ENCODE measurements at regions not wholly inside any gene's neighbourhood (a gene's known extent, or its start where the extent isn't known, plus 50 kb on each side); places are given as distances from the start of the nearest gene placed in this dataset.
"Not testable (repeated sequence)": the region's sequence is repeated elsewhere in the genome, so short reads cannot be mapped to it uniquely, and the experiment has no call there.

DNA sequence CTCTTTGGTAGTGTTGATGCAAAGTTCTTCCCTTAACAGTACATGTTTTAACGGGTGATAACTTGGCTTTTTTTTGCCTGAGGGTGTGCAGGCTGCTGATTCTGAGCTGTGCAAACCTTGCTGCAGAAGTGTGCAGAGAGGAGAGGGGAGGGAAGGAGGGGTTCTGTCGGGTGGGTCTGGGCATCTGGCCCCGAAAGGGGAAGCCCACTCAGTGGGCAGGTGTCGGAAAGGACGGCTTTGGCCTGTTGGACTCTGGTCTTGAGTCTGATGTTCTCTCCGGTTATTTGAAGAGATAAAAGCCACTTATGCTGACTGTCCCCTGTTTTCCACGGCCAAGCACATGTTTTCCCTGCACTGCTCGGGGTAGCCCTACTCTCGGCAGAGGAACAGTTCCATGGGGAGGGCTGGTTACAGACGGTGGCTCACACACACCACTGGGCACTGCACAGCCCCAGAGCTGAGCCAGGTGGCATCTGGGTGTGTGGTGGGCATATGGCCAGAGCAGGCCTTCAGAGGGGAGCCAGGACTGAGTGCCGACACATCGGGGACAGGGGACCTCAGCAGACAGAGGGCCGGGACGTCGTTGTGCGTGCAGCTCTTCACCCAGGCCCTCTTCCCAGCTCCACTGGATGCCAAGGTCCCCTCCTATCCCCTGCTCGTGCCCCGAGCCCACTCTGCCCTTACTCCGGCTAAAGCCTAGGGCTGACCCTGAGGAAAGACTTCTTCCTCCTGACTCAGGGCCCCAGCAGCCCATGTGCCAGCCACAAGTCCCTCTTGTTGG is 93.2 kb downstream of the TEX29 start:
- no peak for DNase-seq

DNA sequence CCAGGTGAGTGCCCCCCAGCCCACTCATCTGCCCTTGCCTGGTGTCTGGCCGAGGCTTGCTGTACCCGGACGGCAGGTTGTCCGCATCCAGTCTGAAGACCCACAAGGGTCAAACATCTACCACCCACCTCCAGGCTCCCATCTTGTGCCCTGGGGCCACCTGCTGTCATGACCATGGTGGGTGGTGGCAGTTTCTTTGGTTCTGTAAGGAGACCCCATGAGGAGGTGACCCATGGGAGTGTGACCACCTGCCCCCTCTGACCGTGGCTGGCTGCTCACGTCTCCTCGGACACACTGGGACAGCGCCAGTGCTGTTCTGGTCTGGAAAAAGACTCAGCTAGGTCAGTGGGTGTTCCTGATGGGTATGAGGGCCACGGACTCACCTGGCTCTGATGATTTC is 93.9 kb downstream of the TEX29 start:
- no peak for DNase-seq

DNA sequence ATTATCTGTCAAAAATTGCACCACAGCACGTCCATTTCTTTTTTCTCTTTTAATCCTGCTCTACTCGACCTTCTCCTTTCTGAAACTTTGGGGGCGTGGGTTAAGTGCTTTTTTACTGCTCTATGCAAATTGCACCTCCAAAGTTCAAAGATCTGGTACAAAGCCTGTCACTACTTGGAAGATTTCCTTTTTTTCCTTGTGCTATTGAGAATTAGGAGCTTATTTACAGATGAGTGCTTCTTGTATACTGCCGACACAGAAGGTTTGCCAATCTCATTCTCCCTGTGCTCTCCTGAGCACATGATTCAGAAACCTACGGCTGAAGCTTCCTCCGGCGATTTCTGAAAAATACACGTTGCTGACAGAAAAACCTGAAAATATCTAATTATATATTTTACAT is 94.8 kb downstream of the TEX29 start:
- no peak for DNase-seq

DNA sequence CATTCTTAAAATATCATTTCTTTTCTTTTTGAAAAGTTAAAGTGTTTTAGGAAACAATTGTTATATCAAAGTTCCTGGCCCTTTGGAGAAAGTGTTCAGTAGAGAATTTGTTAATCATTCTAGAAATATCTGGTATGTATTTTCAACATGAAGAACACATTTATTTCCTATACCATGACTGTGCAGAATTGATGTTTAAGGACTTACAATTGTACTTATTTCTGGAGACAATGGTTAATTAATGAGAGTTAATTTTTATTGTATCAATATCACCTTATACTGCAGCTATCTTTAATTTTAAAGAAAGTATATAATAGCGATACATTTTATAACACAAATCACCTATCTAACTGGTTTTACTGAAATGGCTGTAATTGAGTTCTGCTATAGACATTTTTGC is 95.3 kb downstream of the TEX29 start:
- no peak for DNase-seq

DNA sequence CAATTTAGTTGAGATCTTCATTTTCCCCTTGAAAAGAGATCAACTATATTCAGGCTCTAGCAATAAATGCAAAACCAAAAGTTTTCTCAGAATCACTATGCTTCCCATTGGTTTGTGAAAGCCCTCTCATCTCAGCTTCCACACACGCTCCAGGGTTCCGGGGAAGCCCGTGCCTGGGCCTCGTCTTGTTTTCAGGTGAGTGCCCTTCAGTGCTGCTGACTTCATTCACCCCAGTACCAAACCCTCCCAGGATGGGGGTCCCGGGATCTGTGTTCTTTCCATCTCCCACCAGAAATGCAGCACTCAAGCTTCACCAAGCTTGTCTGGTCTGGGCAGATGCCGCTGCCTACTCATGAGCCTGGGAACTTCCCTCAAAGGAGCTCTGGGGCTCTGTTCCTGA is 97.7 kb downstream of the TEX29 start:
- DNase-seq = no peak

DNA sequence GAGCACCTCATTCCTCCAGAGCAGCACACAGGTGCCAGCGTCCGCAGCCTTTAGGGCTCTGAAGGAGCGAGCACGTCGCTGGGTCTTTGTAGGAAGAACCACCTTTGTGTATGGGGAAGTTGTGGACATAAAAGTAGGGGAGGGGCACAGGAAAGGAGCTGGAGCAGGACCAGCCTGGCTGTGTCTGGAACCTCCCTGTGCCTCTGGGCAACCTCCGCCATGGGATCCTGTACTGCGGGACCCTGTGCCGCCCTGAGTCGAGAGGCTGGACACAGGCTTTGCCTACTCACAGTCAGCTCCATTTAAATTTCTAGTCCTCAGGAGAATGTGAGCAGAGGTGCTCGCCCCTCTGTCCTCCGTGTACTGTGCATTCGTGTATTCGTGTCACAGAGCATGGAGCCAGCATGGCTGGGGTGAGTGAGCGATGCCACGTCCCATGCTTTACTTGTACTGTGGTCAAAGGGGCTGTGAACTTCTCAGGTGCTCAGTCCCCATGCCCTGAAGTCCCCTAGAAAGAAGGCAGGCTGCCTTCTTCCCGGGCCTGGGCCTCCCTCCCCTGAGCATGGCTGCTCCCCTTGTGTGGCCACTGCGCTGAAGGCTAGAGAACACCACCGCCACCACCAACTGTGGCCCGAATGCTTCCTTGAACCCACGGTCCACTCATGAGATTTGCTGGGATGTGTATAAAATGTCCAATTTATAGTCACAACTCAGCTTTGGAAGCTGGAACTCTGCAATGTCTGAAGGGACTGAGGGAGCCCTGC is 99.9 kb downstream of the TEX29 start:
- no peak for DNase-seq

DNA sequence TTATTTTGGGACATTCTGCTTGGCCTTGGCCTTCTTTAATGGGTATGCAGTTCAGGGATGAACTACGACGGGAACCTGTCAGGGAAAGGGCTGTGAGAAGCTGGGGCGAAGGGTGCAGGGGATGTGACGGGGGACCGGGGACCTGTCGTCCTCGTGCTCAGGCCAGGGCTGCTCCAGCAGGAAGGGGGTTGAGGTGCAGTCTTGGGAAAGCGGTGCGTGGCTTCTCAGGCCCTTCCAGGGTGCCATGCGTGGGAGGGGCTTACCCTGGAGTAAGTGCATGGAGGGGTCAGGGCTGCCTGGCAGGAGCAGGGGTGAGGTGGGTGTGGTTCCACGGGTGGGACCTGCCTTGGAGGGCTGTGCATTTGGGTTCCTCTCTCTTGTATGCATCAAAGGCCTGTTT is 100.8 kb downstream of the TEX29 start:
- DNase-seq = no peak

DNA sequence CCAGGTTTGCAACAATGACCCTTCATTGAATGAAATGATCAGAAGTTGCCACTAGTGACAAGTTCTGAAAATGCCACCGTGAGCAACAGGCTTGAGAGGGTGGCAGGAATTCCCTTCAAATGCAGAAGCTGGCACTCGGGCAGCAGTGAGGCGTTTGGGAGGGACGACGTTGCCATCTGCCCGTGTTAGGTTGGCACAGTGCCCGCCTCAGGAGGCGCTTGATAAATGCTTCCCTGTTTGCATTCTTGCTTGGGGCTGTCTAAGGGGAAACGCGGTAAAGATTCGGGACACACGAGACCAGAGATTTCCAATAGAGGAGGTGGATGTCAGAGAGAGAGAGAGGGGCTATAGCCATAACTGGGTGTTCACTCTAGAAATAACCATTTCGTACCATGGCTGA is 101.9 kb downstream of the TEX29 start:
- no peak for DNase-seq

DNA sequence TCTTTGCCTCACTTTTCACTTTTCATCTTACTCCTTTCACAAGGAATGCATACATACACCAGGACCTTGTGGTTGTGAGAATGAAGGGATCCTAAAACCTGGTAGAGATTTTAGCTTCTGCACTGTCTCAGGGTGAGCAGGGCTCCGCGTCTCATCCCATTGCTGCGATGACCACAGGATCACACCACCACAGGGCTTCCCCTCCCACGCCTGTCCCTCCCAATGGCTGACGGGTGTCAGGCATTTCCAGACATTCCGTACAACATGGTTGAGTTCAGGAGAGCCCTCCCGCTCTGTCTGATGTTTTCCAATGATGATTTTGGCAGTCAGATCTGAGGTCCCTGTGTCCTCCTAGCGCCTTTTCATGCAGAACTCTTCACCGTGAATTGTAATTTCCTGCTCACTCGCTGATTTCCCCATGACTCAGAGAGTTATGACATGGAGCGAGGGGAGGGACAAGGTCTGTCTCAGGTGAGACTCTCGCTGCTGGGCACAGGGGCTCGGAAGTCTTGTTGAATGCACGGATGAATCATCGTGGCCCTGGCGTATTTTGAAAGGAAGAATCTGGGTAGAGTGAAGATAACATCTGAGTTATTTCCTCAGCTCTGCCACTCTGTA is 102.8 kb downstream of the TEX29 start:
- DNase-seq = no peak

DNA sequence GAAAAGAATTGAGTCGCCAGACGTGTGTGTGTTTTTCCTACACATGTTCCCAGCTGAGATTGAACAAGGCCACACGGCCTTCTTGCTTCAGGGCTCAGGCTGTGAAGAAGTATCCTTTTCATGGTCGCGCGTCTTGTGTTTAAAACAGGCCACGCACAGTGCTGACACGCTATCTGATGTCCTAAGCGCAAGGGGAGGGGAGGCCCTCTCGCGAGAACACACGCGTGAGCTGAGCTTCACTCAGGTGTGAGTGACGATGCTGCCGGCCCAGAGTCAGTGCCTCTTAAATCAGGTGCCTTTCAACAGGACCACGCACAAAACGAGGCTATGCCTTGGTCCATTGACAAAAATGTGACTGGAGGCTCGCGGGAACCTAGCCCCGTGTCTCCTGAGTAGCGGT is 103.7 kb downstream of the TEX29 start:
- DNase-seq = no peak

DNA sequence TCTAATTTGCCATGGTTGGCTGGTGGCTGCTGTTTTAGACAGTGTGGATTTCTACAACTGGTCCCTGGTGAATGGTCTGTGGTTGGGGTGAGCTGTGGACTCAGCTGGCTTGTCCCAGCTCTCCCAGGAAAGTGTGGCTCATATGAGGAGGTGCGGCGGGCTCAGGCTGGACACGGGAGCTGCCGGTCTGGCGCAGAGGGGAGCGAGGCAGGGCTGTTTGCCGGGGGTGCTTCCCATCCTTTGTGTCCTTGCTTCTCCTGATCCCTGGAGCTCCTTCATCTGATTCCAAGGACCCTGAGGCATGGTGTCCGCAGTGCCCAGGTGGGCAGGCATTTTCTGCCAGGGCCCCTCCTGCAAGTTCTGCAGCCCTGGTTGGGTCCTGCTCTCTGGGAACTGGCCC is 104.9 kb downstream of the TEX29 start:
- no peak for DNase-seq

DNA sequence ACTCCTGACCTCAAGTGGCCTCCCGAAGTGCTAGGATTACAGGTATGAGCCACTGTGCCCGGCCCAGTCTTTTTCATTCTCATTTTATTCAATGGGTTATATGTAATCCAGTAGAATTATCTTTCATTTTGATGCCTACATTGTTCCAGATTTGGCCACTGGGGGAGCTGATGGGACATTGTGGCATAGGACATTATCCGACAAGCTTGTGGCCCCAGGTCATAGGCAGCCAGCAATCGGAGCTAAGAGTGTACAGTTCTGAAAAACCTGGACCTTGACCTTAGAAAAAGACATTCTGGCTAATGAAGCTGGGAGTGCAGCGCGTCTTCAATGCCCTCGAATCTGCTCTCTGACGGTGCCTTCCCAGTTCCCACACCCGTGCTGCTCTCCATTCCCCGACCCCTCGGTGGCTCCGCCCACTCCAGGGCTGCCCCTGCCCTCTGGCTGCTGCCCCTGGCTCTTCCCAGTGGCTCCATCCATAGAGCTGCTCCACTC is 108.7 kb downstream of the TEX29 start:
- DNase-seq = peak; percentile 10 to 13

DNA sequence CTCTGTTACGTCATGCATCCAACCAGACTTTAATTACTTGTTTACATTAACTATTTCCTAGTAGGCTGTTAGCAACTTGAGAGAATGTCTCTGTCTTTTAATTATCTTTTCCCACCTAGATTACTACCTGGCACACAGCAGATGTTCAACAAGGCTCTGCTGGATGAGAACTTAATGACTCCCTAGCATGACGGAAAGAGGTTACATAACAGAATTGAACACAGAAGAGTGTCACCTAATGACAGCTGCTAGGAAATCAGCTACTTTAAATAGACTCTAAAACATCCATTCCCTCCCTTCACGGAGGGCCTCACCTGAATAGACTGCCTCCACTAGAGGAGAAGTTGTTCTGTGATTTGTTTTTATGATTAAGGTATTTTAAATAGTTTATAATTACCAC is 110.8 kb downstream of the TEX29 start:
- DNase-seq = no peak

DNA sequence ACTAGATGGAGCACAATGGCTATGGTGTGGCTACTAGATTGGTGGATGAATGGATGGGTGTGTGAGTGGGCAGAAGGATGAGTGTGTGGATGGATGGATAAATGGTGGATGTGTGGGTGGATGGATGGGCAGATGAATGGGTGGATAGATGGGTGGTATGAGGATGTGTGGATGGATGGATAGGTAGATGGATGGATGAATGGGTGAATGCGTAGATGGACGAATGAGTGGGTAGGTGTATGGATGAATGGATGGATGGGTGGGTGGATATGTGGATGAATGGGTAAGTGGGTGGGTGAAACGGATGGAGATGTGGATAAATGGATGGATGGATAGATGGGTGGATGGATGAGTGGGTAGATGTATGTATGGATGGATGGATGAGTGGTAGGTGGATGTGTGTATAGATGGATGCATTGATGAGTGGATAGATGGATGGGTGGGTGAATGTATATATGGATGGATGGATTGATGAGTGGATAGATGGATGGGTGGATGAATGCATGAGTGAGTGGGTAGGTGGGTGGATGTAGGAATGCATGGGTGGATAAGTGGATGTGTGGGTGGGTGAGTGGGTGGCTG is 114.2 kb downstream of the TEX29 start:
- no peak for DNase-seq

DNA sequence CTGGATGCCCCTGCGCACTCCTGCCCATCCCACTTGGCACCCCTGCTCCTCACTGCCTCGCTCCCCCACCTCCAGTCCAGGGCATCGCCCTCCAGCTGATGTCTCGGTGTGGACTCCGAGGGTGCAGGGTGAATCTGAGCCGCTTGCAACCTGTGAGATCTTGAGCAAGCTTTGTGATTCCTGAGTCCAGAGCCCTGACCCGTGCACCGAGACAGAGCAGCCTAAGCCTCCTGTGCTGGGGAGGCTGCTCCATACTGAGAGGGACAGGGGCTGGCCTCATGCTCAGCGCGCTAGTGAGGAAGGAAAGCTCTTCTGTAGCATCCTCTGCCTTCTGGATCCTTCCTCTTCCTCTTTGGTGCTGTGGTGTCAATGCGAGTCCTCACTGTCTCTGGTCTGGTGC is 116.0 kb downstream of the TEX29 start:
- DNase-seq = no peak

DNA sequence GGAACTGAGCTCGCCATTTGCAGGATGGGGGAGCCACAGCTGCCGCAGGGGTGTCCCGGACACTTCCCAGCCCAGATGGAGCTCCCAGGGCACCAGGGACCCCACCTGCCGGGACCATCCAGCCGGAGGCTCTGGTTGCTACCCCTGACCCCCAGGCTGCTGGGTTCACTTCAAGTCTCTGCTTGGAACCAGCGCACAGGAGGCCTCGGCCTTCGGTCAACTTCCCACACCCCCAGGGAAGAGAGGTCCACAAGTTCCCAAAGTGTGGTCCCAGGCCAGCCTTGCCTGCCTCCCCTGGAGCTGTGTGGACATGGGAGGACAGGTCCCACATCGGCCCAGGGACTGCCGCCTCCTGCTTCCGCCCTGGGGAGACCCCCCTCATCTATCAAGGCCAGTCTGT is 117.0 kb downstream of the TEX29 start:
- DNase-seq = no peak

DNA sequence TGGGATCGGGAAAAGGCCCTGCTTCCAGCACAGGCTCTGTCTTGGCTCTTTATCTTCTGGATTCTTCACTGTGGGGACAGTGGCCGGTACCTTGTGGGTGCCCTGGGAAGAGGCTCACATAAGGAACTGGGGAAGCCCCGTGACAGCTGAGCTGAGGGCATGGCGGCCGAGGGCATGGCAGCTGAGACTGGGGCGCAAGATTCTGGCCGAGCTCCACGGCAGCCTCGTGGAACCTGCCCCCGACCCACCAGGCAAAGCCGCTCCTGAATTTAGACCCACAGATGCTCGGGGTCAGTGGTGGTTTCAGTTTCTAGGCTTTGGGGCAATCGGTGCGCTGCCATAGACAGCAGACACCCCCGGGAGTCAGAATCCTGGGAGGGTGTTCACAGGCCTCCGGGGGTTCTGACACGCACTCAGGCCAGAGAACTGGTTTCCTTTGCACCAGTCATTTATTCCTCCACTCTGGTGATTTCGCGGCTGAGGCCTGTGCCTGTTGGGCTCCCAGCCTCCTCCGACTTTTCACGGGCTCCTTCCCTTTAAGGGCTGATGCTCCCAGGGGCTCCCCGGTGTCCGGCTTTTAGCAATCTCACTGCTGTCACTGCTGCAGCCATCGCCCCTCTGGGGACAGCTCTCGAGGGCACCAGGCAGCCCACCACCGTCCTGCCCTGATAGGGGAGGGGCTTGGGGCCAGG is 117.6 kb downstream of the TEX29 start:
- DNase-seq = no peak

DNA sequence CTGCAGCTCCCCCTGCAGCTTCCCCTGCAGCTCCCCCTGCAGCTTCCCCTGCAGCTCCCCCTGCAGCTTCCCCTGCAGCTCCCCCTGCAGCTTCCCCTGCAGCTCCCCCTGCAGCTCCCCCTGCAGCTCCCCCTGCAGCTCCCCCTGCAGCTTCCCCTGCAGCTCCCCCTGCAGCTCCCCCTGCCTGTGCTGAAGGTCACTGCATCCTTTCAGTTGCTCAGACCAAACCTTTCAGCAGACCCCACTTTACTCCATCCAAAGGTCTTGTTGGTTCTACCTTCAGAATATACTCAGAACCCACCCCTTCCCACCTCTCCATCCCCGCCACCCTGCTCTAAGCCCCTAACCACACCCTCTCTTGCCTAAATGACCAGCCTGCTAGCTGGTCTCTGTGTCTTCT is 120.0 kb downstream of the TEX29 start:
- not testable (repeated sequence) for DNase-seq

DNA sequence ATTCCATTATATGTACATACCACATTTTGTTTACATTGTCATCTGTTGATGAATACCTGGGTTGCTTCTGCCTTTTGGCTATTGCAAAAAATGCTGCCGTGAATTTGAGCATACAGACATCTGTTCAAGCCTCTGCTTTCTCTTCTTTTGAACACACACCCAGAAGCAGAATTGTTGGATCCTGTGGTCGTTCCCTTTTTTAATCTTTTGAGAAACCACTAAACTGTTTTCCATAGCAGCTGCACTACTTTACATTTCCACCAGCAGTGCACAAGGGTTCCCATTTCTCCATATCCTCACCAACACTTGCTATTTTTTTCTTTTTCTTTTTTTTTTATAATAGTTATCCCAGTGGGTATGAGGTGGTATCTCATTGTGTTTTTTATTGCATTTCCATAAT is 123.5 kb downstream of the TEX29 start:
- no peak for DNase-seq

DNA sequence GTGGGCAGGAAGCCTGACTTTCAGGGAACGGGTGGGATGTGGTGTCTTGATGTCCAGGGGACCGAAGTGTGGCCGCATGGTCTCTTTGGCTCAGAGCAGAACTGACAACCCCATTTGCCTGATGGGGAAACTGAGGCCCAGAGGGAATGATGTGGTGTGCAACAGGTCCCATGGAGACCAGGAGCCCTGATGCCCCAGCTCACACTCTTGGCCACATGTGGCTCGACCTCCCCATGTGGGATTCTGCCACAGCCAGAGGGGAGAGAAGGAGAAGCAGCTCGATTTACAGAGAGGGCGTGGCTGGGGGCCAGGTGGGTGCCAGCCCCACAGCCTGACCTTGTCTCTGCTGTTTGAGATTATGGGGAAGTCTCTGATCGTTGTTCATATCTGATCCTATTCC is 128.1 kb downstream of the TEX29 start:
- no peak for DNase-seq

DNA sequence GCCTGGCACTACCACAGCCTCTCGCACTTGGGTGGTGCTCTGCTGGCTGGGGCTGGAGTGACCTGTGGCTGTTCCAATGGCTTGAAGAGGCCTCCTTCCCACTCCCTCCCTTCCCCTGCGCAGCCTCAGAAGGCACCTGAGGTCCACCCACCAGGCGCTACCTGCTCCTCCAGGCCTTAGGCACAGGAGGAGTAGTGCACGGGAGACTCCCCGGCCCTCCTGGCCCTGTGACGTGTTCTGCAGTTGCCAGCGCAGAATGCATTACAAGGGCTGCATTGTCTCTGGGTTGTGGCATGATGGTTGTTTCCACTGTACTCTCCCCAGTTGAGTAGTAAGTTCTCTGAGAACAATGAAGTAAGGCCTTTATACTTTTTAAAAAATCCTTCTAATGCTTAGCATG is 128.6 kb downstream of the TEX29 start:
- peak; percentile 26 to 51 for DNase-seq

DNA sequence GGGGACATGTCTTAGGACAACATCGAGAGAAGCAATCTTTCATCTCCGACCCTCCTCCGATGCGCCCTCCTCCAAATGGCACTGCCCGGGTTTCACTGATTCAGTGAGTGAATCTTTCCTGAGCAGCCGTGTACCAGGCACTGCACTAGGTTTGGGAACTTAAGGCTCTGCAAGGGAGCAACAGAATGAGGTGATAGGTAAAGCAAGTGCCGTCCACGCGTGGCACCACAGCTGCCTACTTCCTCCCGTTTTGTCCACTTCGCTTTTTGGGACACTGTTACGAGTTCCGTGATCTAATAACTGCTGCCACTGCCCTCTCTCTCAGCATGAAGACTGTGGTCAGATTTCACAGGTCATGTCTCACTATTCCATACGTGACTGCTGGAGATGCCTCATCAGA is 131.0 kb downstream of the TEX29 start:
- peak in 1 of 2 donors; percentile 55 for DNase-seq
